ENCODE measurements at regions not wholly inside any gene's neighbourhood (a gene's known extent, or its start where the extent isn't known, plus 50 kb on each side); places are given as distances from the start of the nearest gene placed in this dataset.

GRCh38 chr7:149680331-149681025, 92.9 kb downstream of the ZNF467 start:
- no peak for TF ChIP-seq CTCF (IDR thresholded peaks at IDR 0.05 in 4 of 5, conservative IDR thresholded peaks at IDR 0.05 in 1 of 5)
- TF ChIP-seq POLR2A (IDR thresholded peaks at IDR 0.05) = no peak

All from gastrocnemius medialis (tissue), 4 donors.